ENCODE measurements at regions not wholly inside any gene's neighbourhood (a gene's known extent, or its start where the extent isn't known, plus 50 kb on each side); places are given as distances from the start of the nearest gene placed in this dataset.

GRCh38 chr5:56480078-56480704 lies 247.1 kb upstream of the ANKRD55 start (continued):
- peak; percentile 43; the same call in 1 of the 2 replicates for TF ChIP-seq HOMEZ (CRISPR knock-in tag; IDR thresholded peaks at IDR 0.05; ENCODE audit: low read depth)
- no peak for TF ChIP-seq ZNF652 (CRISPR knock-in tag; IDR thresholded peaks at IDR 0.05; ENCODE audit: borderline replicate concordance, low read depth)
- TF ChIP-seq ZIK1 (CRISPR knock-in tag; IDR thresholded peaks at IDR 0.05; ENCODE audit: borderline replicate concordance, low read depth), result no peak
- no peak for TF ChIP-seq ZSCAN21 (CRISPR knock-in tag; IDR thresholded peaks at IDR 0.05; ENCODE audit: borderline replicate concordance)
- TF ChIP-seq KLF6 (CRISPR knock-in tag; IDR thresholded peaks at IDR 0.05), result 0 out of 2 replicates have a peak, but pooled peaks have one; percentile 27
- peak; percentile 95 for TF ChIP-seq HNF4A (CRISPR knock-in tag; IDR thresholded peaks at IDR 0.05)
- 0 out of 2 replicates have a peak, but pooled peaks have one; percentile 30 for TF ChIP-seq ZNF776 (CRISPR knock-in tag; IDR thresholded peaks at IDR 0.05)
- TF ChIP-seq REPIN1 (CRISPR knock-in tag; IDR thresholded peaks at IDR 0.05; ENCODE audit: borderline replicate concordance, low read depth), result peak; percentile 72; the same call in 1 of the 2 replicates
- TF ChIP-seq KAT2B (IDR thresholded peaks at IDR 0.05; ENCODE audit: borderline replicate concordance, low read depth, low read length), result no peak
- TF ChIP-seq ZNF879 (CRISPR knock-in tag; IDR thresholded peaks at IDR 0.05), result no peak
- no peak for TF ChIP-seq STAT6 (CRISPR knock-in tag; IDR thresholded peaks at IDR 0.05; ENCODE audit: borderline replicate concordance)
- TF ChIP-seq AKNA (CRISPR knock-in tag; IDR thresholded peaks at IDR 0.05; ENCODE audit: borderline replicate concordance), result no peak
- TF ChIP-seq MBD4 (IDR thresholded peaks at IDR 0.05; ENCODE audit: borderline replicate concordance, low read length), result no peak
- no peak for TF ChIP-seq ZFP36L2 (CRISPR knock-in tag; IDR thresholded peaks at IDR 0.05)
- TF ChIP-seq ARNTL (CRISPR knock-in tag; IDR thresholded peaks at IDR 0.05), result peak; percentile 69; the same call in 1 of the 2 replicates
- no peak for TF ChIP-seq SIN3B (IDR thresholded peaks at IDR 0.05; ENCODE audit: low read length)
- no peak for TF ChIP-seq SMARCE1 (IDR thresholded peaks at IDR 0.05; ENCODE audit: borderline replicate concordance)
- TF ChIP-seq TRIM24 (CRISPR knock-in tag; IDR thresholded peaks at IDR 0.05), result no peak
- TF ChIP-seq SRSF1 (optimal IDR thresholded peaks at IDR 0.05; ENCODE audit: low read depth, low read length), result no peak
- TF ChIP-seq PHF20 (CRISPR knock-in tag; IDR thresholded peaks at IDR 0.05), result no peak
- no peak for TF ChIP-seq ZBTB38 (CRISPR knock-in tag; IDR thresholded peaks at IDR 0.05)
- TF ChIP-seq SNAPC2 (CRISPR knock-in tag; IDR thresholded peaks at IDR 0.05), result 0 out of 2 replicates have a peak, but pooled peaks have one; percentile 41

Data from HepG2 (cell line).